ENCODE measurements at regions not wholly inside any gene's neighbourhood (a gene's known extent, or its start where the extent isn't known, plus 50 kb on each side); places are given as distances from the start of the nearest gene placed in this dataset.

GRCh38 chr16:66294507-66294906, 72.0 kb upstream of the CDH5 start:
- H3K27ac ChIP-seq (ENCODE audit: low read depth, low read length) = no peak overlapping the region
- H3K79me2 ChIP-seq (ENCODE audit: control insufficient read depth, low read length) = no peaks in the 10 kb centered on the region
- no peaks in the 10 kb centered on the region for H3K27me3 ChIP-seq (ENCODE audit: control insufficient read depth, low read length)
- H3K9me2 ChIP-seq (replicated peaks; ENCODE audit: control insufficient read depth, low read length) = no peaks in the 10 kb centered on the region
- no peak overlapping the region for H3K4me3 ChIP-seq (ENCODE audit: low read length)
- no peaks in the 10 kb centered on the region for H3F3A ChIP-seq (ENCODE audit: control insufficient read depth, insufficient read depth)
- no peaks in the 10 kb centered on the region for H3K36me3 ChIP-seq (ENCODE audit: control insufficient read depth, low read length)
- H3K4me2 ChIP-seq (ENCODE audit: low read length) = no peak overlapping the region
- H3K4me1 ChIP-seq (ENCODE audit: control insufficient read depth, low read length) = no peaks in the 10 kb centered on the region
- TF ChIP-seq EZH2phosphoT487 (IDR thresholded peaks at IDR 0.05; ENCODE audit: borderline replicate concordance, low read length) (no peak), CTCF (IDR thresholded peaks at IDR 0.05; ENCODE audit: low read depth, low read length, poor library complexity, severe bottlenecking) (no peak)
- no peaks in the 10 kb centered on the region for H3K9me3 ChIP-seq (ENCODE audit: control insufficient read depth, insufficient read depth, low read length)
- H4K20me1 ChIP-seq (ENCODE audit: control insufficient read depth, insufficient read depth, low read depth, low read length) = no peaks in the 10 kb centered on the region

- Histone ChIP-seq H3K79me2 (ENCODE audit: control insufficient read depth, low read length) (no peaks in the 10 kb centered on the region), H3K27ac (ENCODE audit: low read depth, low read length) (no peak overlapping the region), H3K4me1 (ENCODE audit: control insufficient read depth, low read length) (no peaks in the 10 kb centered on the region), H3K9me2 (replicated peaks; ENCODE audit: control insufficient read depth, low read length) (no peaks in the 10 kb centered on the region), H3F3A (ENCODE audit: control insufficient read depth, insufficient read depth) (no peaks in the 10 kb centered on the region), H3K27me3 (ENCODE audit: control insufficient read depth, low read length) (no peaks in the 10 kb centered on the region), H3K4me2 (ENCODE audit: low read length) (no peak overlapping the region), H3K9me3 (ENCODE audit: control insufficient read depth, insufficient read depth, low read length) (no peaks in the 10 kb centered on the region), H3K4me3 (ENCODE audit: low read length) (no peak overlapping the region), H4K20me1 (ENCODE audit: control insufficient read depth, insufficient read depth, low read depth, low read length) (no peaks in the 10 kb centered on the region), H3K36me3 (ENCODE audit: control insufficient read depth, low read length) (no peaks in the 10 kb centered on the region)
- TF ChIP-seq CTCF (IDR thresholded peaks at IDR 0.05; ENCODE audit: low read depth, low read length, poor library complexity, severe bottlenecking) = no peak
- TF ChIP-seq EZH2phosphoT487 (IDR thresholded peaks at IDR 0.05; ENCODE audit: borderline replicate concordance, low read length) = no peak
Observed at GRCh38 chr16:66293932-66294331, 72.6 kb upstream of the CDH5 start.

GRCh38 chr16:66293207-66293735, 73.2 kb upstream of the CDH5 start:
- H3F3A ChIP-seq (ENCODE audit: control insufficient read depth, insufficient read depth) = no peaks in the 10 kb centered on the region
- H3K4me3 ChIP-seq (ENCODE audit: low read length) = no peak overlapping the region
- H3K27me3 ChIP-seq (ENCODE audit: control insufficient read depth, low read length) = no peaks in the 10 kb centered on the region
- no peaks in the 10 kb centered on the region for H3K79me2 ChIP-seq (ENCODE audit: control insufficient read depth, low read length)
- no peak for TF ChIP-seq EZH2phosphoT487 (IDR thresholded peaks at IDR 0.05; ENCODE audit: borderline replicate concordance, low read length)
- no peak for TF ChIP-seq CTCF (IDR thresholded peaks at IDR 0.05; ENCODE audit: low read depth, low read length, poor library complexity, severe bottlenecking)
- no peak overlapping the region for H3K27ac ChIP-seq (ENCODE audit: low read depth, low read length)
- no peaks in the 10 kb centered on the region for H3K9me3 ChIP-seq (ENCODE audit: control insufficient read depth, insufficient read depth, low read length)
- no peaks in the 10 kb centered on the region for H3K4me1 ChIP-seq (ENCODE audit: control insufficient read depth, low read length)
- H3K9me2 ChIP-seq (replicated peaks; ENCODE audit: control insufficient read depth, low read length) = no peaks in the 10 kb centered on the region
- H3K4me2 ChIP-seq (ENCODE audit: low read length) = no peak overlapping the region
- no peaks in the 10 kb centered on the region for H3K36me3 ChIP-seq (ENCODE audit: control insufficient read depth, low read length)
- H4K20me1 ChIP-seq (ENCODE audit: control insufficient read depth, insufficient read depth, low read depth, low read length) = no peaks in the 10 kb centered on the region

Data from DOHH2 (cell line).